ENCODE measurements at regions not wholly inside any gene's neighbourhood (a gene's known extent, or its start where the extent isn't known, plus 50 kb on each side); places are given as distances from the start of the nearest gene placed in this dataset.

DNA sequence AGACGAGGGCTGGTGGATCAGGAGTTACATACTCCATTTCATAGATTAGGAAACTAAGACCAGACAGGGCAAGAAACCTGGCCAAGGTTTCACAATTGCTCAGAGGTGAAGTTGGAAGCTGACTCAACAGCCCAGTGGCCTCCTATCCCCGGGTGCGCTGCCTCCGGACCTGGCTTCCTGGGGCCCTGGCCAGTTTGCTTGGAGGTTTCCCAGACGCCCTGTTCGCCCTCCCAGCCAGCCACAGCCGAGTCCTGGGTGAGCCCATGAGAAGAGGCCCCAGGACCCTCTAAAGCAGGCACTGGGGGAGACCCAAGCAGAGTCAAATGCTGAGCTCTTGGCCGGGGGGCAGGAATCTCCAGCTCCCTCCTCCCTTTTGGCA is 180.1 kb downstream of the ZBTB18 start:
- peak; percentile 57 for ATAC-seq (ENCODE audit: low read depth)

DNA sequence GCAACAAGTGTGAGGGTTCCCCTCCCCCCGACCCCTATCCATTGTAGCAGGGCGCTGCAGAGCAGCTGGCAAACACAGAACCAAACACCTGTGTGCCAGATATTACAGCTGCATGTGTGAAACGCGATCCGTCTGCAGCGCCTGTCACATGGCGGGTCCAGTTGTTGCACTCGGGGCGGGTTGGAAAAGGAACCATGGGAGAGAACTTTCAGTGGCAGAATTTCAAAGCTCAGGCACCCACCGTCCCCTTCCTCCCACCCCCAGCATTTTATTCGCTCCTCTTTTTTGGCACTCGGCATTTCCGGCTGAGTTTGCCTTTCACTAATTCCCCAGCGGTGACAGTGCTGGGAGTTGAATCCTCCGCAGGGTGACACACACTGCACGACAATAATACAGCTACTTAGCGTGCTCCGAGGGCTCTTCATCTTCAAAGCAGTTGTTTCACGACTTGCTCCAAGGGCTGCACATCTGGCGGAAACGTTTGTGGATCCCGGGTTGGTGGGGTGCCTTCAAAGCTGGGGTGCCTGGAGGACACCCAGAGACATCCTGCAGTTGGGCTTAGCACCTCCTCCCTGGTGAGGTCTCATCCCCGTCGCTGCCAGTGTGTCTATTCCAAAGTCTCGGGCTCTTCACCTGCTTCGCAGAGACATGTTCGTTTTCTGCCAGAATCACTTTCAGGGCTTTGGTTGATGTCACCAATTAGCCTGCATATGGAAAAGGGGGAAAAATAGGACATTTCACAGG is 180.7 kb downstream of the ZBTB18 start:
- TF ChIP-seq, protein P1, sequence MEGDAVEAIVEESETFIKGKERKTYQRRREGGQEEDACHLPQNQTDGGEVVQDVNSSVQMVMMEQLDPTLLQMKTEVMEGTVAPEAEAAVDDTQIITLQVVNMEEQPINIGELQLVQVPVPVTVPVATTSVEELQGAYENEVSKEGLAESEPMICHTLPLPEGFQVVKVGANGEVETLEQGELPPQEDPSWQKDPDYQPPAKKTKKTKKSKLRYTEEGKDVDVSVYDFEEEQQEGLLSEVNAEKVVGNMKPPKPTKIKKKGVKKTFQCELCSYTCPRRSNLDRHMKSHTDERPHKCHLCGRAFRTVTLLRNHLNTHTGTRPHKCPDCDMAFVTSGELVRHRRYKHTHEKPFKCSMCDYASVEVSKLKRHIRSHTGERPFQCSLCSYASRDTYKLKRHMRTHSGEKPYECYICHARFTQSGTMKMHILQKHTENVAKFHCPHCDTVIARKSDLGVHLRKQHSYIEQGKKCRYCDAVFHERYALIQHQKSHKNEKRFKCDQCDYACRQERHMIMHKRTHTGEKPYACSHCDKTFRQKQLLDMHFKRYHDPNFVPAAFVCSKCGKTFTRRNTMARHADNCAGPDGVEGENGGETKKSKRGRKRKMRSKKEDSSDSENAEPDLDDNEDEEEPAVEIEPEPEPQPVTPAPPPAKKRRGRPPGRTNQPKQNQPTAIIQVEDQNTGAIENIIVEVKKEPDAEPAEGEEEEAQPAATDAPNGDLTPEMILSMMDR (IDR thresholded peaks at IDR 0.05; ENCODE audit: poor library complexity, severe bottlenecking): no peak
- no peak for DNase-seq (ENCODE audit: low spot score)
- Histone ChIP-seq H3K4me3 (ENCODE audit: severe bottlenecking) (no peak overlapping the region), H3K27me3 (ENCODE audit: insufficient read depth, poor library complexity, severe bottlenecking) (no peaks in the 10 kb centered on the region), H3K36me3 (ENCODE audit: low read depth) (no peaks in the 10 kb centered on the region), H3K4me1 (ENCODE audit: insufficient read depth, poor library complexity, severe bottlenecking) (peaks cover 1% of the 10 kb centered on the region), H3K27ac (ENCODE audit: poor library complexity, severe bottlenecking) (no peak overlapping the region), H3K9me3 (ENCODE audit: severe bottlenecking) (no peaks in the 10 kb centered on the region)
- peak; percentile 61 for ATAC-seq (ENCODE audit: low read depth)

More for the DNA sequence above, 180.1 kb downstream of the ZBTB18 start:
- no peaks in the 10 kb centered on the region for H3K36me3 ChIP-seq (ENCODE audit: low read depth)
- no peaks in the 10 kb centered on the region for H3K27me3 ChIP-seq (ENCODE audit: insufficient read depth, poor library complexity, severe bottlenecking)
- H3K4me1 ChIP-seq (ENCODE audit: insufficient read depth, poor library complexity, severe bottlenecking): peaks cover 7% of the 10 kb centered on the region
- H3K9me3 ChIP-seq (ENCODE audit: severe bottlenecking): no peaks in the 10 kb centered on the region
- H3K27ac ChIP-seq (ENCODE audit: poor library complexity, severe bottlenecking): no peak overlapping the region
- no peak for DNase-seq (ENCODE audit: low spot score)
- no peak overlapping the region for H3K4me3 ChIP-seq (ENCODE audit: severe bottlenecking)
- TF ChIP-seq, protein P1 (IDR thresholded peaks at IDR 0.05; ENCODE audit: poor library complexity, severe bottlenecking): no peak

DNA sequence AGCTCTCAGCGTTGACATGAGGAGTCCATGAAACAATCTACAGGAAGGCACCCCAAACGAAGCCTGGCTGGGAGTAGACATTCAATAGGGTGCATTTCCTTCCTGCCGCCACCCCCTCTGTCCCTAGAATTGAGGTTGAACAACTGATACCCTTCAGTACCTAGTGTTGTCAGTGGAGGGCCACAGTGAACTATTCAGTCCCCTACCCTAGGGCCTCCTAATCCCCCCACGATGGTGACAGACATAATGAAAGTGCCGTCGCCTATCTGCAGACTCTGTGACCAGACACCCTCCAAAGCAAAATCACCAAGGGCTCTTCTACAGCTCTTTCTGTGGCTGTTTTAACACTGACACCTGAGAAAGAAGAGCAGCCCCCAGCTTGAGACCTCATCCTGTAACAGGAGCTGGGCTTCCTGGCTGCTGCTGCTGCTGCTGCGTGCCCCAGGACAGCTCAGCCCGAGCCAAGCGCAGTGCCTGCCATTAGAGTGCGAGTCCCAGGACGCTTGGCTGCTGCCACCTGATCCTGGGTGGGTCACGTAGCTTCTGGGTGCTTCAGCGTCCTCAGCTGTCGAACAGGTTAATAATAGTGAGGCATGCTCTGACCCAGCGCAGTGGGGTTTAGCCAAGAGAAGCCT is 183.0 kb downstream of the ZBTB18 start:
- TF ChIP-seq, protein P1 (IDR thresholded peaks at IDR 0.05; ENCODE audit: poor library complexity, severe bottlenecking): no peak
- DNase-seq (ENCODE audit: low spot score) (no peak), ATAC-seq (ENCODE audit: low read depth) (no peak)
- Histone ChIP-seq H3K4me1 (ENCODE audit: insufficient read depth, poor library complexity, severe bottlenecking) (no peaks in the 10 kb centered on the region), H3K36me3 (ENCODE audit: low read depth) (no peaks in the 10 kb centered on the region), H3K27ac (ENCODE audit: poor library complexity, severe bottlenecking) (no peak overlapping the region), H3K9me3 (ENCODE audit: severe bottlenecking) (no peaks in the 10 kb centered on the region), H3K27me3 (ENCODE audit: insufficient read depth, poor library complexity, severe bottlenecking) (no peaks in the 10 kb centered on the region), H3K4me3 (ENCODE audit: severe bottlenecking) (no peak overlapping the region)

DNA sequence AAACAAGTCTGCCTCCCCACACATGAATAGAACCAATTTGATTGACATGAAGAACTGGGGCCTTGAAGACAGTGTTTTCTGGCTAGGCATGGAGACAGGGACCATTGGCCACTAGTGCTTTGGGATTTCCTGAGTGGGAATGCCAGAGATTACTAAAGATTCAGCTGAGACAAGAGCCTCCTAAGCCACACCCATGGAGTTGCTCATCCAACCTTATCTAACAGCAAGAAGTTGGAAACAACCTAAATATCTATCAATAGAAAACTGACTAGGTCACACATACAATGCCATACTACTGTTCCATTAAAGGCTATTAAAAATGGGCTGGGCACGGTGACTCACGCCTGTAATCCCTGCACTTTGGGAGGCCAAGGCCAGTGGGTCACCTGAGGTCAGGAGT is 184.1 kb downstream of the ZBTB18 start:
- ATAC-seq (ENCODE audit: low read depth): no peak
- no peak overlapping the region for H3K4me3 ChIP-seq (ENCODE audit: severe bottlenecking)
- peaks cover 7% of the 10 kb centered on the region for H3K4me1 ChIP-seq (ENCODE audit: insufficient read depth, poor library complexity, severe bottlenecking)
- no peaks in the 10 kb centered on the region for H3K27me3 ChIP-seq (ENCODE audit: insufficient read depth, poor library complexity, severe bottlenecking)
- DNase-seq (ENCODE audit: low spot score): no peak
- no peaks in the 10 kb centered on the region for H3K36me3 ChIP-seq (ENCODE audit: low read depth)
- H3K9me3 ChIP-seq (ENCODE audit: severe bottlenecking): no peaks in the 10 kb centered on the region
- H3K27ac ChIP-seq (ENCODE audit: poor library complexity, severe bottlenecking): no peak overlapping the region
- TF ChIP-seq, protein P1 (IDR thresholded peaks at IDR 0.05; ENCODE audit: poor library complexity, severe bottlenecking): no peak

DNA sequence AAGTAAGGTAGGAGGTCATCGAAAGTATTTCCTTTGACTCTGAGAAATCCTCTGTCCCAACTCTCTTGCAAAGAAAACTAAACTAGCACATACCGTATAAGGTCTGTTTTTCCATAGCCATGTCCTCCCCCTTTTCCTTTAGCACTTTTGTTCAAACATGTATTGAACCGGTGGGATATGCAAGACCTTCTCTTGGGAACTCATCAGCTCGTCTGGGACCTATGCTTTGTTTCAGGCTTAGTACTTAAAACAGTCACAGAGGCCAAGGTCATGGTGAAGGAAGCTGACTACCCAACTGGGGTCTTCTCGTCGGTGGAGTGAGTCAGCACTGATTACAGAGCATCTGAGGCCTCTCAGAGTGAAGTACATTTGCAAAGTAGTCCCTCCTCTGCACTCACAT is 185.0 kb downstream of the ZBTB18 start:
- TF ChIP-seq, protein P1 (IDR thresholded peaks at IDR 0.05; ENCODE audit: poor library complexity, severe bottlenecking): no peak
- no peak overlapping the region for H3K4me3 ChIP-seq (ENCODE audit: severe bottlenecking)
- ATAC-seq (ENCODE audit: low read depth): no peak
- no peak overlapping the region for H3K27ac ChIP-seq (ENCODE audit: poor library complexity, severe bottlenecking)
- H3K9me3 ChIP-seq (ENCODE audit: severe bottlenecking): no peaks in the 10 kb centered on the region
- H3K4me1 ChIP-seq (ENCODE audit: insufficient read depth, poor library complexity, severe bottlenecking): peaks cover 7% of the 10 kb centered on the region
- DNase-seq (ENCODE audit: low spot score): no peak
- no peaks in the 10 kb centered on the region for H3K36me3 ChIP-seq (ENCODE audit: low read depth)
- H3K27me3 ChIP-seq (ENCODE audit: insufficient read depth, poor library complexity, severe bottlenecking): no peaks in the 10 kb centered on the region

Measured in RWPE2 (cell line).